H1 (cell line): ENCODE measurements at regions not wholly inside any gene's neighbourhood (a gene's known extent, or its start where the extent isn't known, plus 50 kb on each side); places are given as distances from the start of the nearest gene placed in this dataset.

Experiments
- CTCF ChIA-PET: fragments of 300-600 bp; sonication (Branson Sonifier 250); formaldehyde crosslinking; loops from one replicate; lab custom pipeline; 2021; ENCODE audit not compliant: partially characterized antibody; lab: Charles Lee
- POLR2A ChIA-PET: fragments of 300-600 bp; sonication (Branson Sonifier 250); formaldehyde crosslinking; loops from one replicate; lab custom pipeline; 2021; ENCODE audit warnings: inconsistent platforms; ENCODE audit not compliant: partially characterized antibody; lab: Charles Lee
- DNase-seq, 2 experiments: peaks; one replicate each; pipeline versions ENCODE4 v3.0.0 to v3.0.0-alpha.2; 2010 to 2022; ENCODE audit warnings: low spot score in 2 of 2, low read depth in 1 of 2, mixed read lengths in 1 of 2
- FAIRE-seq: peaks from 2 replicates; lab custom pipeline; 2011; peaks lifted over from hg19 to GRCh38; lab: Jason Lieb, UNC
- H2AFZ ChIP-seq: 2 replicates; pipeline ENCODE4 v1.8.1; 2012; ENCODE audit warnings: low read length, inconsistent platforms
- H2AK5ac ChIP-seq: 2 replicates; pipeline ENCODE4 v1.6.1; 2013; ENCODE audit warnings: low read depth, low read length
- H2BK120ac ChIP-seq: replicated peaks from 2 replicates; pipeline ENCODE3; 2013; ENCODE audit warnings: low read depth, low read length, inconsistent platforms
- H2BK12ac ChIP-seq: 2 replicates; pipeline ENCODE4 v1.6.1; 2013; ENCODE audit warnings: low read depth, low read length
- H2BK15ac ChIP-seq: 2 replicates; pipeline ENCODE4 v1.6.1; 2013; ENCODE audit warnings: low read length
- H2BK20ac ChIP-seq: 2 replicates; pipeline ENCODE4 v1.6.1; 2013; ENCODE audit warnings: low read length
- H2BK5ac ChIP-seq: 2 replicates; pipeline ENCODE4 v1.6.1; 2013; ENCODE audit warnings: low read depth, low read length
- H3K14ac ChIP-seq: 2 replicates; pipeline ENCODE4 v1.6.1; 2013; ENCODE audit warnings: inconsistent platforms; ENCODE audit not compliant: insufficient read length
- H3K18ac ChIP-seq: 2 replicates; pipeline ENCODE4 v1.6.1; 2013; ENCODE audit warnings: low read length; ENCODE audit errors: extremely low read depth
- H3K23ac ChIP-seq: 2 replicates; pipeline ENCODE4 v1.6.1; 2013; ENCODE audit warnings: inconsistent platforms; ENCODE audit not compliant: insufficient read length
- H3K23me2 ChIP-seq: 2 replicates; pipeline ENCODE4 v1.6.1; 2013; ENCODE audit warnings: low read depth, low read length
- H3K27ac ChIP-seq: 2 replicates; pipeline ENCODE4 v1.6.1; 2011; ENCODE audit warnings: low read depth, low read length, inconsistent platforms
- H3K27me3 ChIP-seq, 4 experiments: replicated peaks in 1 of 4; 1 replicate in 1 of 4; 2 replicates in 3 of 4; pipeline versions ENCODE4 v1.6.1 to v1.8.1; 2011 to 2013; ENCODE audit warnings: low read length in 3 of 4, mild to moderate bottlenecking in 3 of 4, inconsistent platforms in 2 of 4, mixed read lengths in 2 of 4, moderate library complexity in 1 of 4; ENCODE audit not compliant: control insufficient read depth in 3 of 4, insufficient read depth in 3 of 4; ENCODE audit errors: extremely low read depth in 1 of 4
- H3K36me3 ChIP-seq, 4 experiments: 2 replicates each; pipeline versions ENCODE4 v1.6.1 to v1.8.1; 2011 to 2013; ENCODE audit warnings: mild to moderate bottlenecking in 4 of 4, low read length in 3 of 4, moderate library complexity in 2 of 4, control low read depth in 1 of 4, inconsistent platforms in 1 of 4; ENCODE audit not compliant: insufficient read depth in 4 of 4, control insufficient read depth in 2 of 4
- H3K4ac ChIP-seq: replicated peaks from 2 replicates; pipeline ENCODE3; 2013; ENCODE audit warnings: low read length, low read depth, mixed read lengths, inconsistent platforms; ENCODE audit not compliant: insufficient read length
- H3K4me1 ChIP-seq, 4 experiments: replicated peaks in 1 of 4; 1 replicate in 1 of 4; 2 replicates in 3 of 4; pipeline versions ENCODE4 v1.6.1 to v1.8.1; 2011 to 2013; ENCODE audit warnings: low read length in 3 of 4, inconsistent platforms in 2 of 4, mixed read lengths in 1 of 4; ENCODE audit not compliant: insufficient read depth in 4 of 4, control insufficient read depth in 3 of 4
- H3K4me2 ChIP-seq, 2 experiments: 2 replicates each; pipeline versions ENCODE4 v1.6.1 to v1.8.1; 2011 to 2013; ENCODE audit warnings: low read depth in 2 of 2, low read length in 2 of 2, control low read depth in 1 of 2, inconsistent platforms in 1 of 2, mild to moderate bottlenecking in 1 of 2; ENCODE audit not compliant: insufficient read depth in 1 of 2
- H3K4me3 ChIP-seq, 4 experiments: fragments of 200-600, 300-600 bp in 1 of 4; sonication (generic), shearing (Covaris generic), sonication (Bioruptor Twin) in 1 of 4; 2 replicates each; pipeline versions ENCODE4 v1.5.1 to v1.8.1; 2011 to 2016; ENCODE audit warnings: low read length in 4 of 4, low read depth in 3 of 4, control low read depth in 2 of 4, inconsistent platforms in 2 of 4, mild to moderate bottlenecking in 2 of 4, mixed read lengths in 1 of 4, moderate library complexity in 1 of 4; ENCODE audit not compliant: insufficient read depth in 2 of 4; ENCODE audit errors: extremely low read depth in 1 of 4
- H3K56ac ChIP-seq: replicated peaks from 2 replicates; pipeline ENCODE3; 2013; ENCODE audit warnings: low read depth, mild to moderate bottlenecking, mixed read lengths, low read length, inconsistent platforms; ENCODE audit not compliant: insufficient read length
- H3K79me1 ChIP-seq: 2 replicates; pipeline ENCODE4 v1.6.1; 2013; ENCODE audit warnings: low read depth, low read length, control low read depth
- H3K79me2 ChIP-seq, 2 experiments: 2 replicates each; pipeline versions ENCODE4 v1.6.1 to v1.8.1; 2012 to 2013; ENCODE audit warnings: low read length in 2 of 2, mild to moderate bottlenecking in 2 of 2, inconsistent platforms in 1 of 2; ENCODE audit not compliant: insufficient read depth in 2 of 2, control insufficient read depth in 1 of 2
- H3K9ac ChIP-seq, 4 experiments: replicated peaks in 1 of 4; 1 replicate in 1 of 4; 2 replicates in 3 of 4; pipeline versions ENCODE4 v1.6.1 to v1.8.1; 2011 to 2013; ENCODE audit warnings: low read depth in 3 of 4, low read length in 3 of 4, control low read depth in 2 of 4, mild to moderate bottlenecking in 2 of 4, moderate library complexity in 2 of 4, inconsistent platforms in 1 of 4; ENCODE audit errors: extremely low read depth in 1 of 4
- H3K9me3 ChIP-seq, 2 experiments: 2 replicates each; pipeline versions ENCODE4 v1.6.1 to v1.8.1; 2012 to 2013; ENCODE audit warnings: mild to moderate bottlenecking in 2 of 2, moderate library complexity in 2 of 2, control low read depth in 1 of 2, inconsistent platforms in 1 of 2, low read depth in 1 of 2, low read length in 1 of 2, mixed read lengths in 1 of 2; ENCODE audit not compliant: insufficient read depth in 2 of 2
- H4K20me1 ChIP-seq, 2 experiments: replicated peaks in 1 of 2; 2 replicates each; pipeline versions ENCODE3 to v1.8.1; 2011 to 2013; ENCODE audit warnings: inconsistent platforms in 2 of 2, low read length in 2 of 2, mild to moderate bottlenecking in 1 of 2; ENCODE audit not compliant: insufficient read depth in 2 of 2, control insufficient read depth in 1 of 2
- H4K5ac ChIP-seq: 2 replicates; pipeline ENCODE4 v1.6.1; 2013; ENCODE audit warnings: low read length, low read depth, mixed read lengths, inconsistent platforms; ENCODE audit not compliant: insufficient read length
- H4K8ac ChIP-seq: 2 replicates; pipeline ENCODE4 v1.8.0; 2013; ENCODE audit warnings: mild to moderate bottlenecking, moderate library complexity, low read length, inconsistent platforms; ENCODE audit not compliant: insufficient read depth; ENCODE audit errors: extremely low read depth
- H4K91ac ChIP-seq: replicated peaks from 2 replicates; pipeline ENCODE3; 2013; ENCODE audit warnings: low read length, mixed read lengths, inconsistent platforms; ENCODE audit not compliant: insufficient read length
- ASH2L ChIP-seq: fragments of 200-600, 300-600 bp; sonication (generic); IDR thresholded peaks from one replicate; pipeline ENCODE4 v1.7.1; 2017; ENCODE audit warnings: low read length
- BACH1 ChIP-seq: IDR thresholded peaks from 2 replicates; pipeline ENCODE4 v1.6.1; 2012; ENCODE audit warnings: low read length, improper control_type of control experiment
- CHD2 ChIP-seq: IDR thresholded peaks from 2 replicates; pipeline ENCODE4 v1.6.1; 2012; ENCODE audit warnings: low read length, improper control_type of control experiment
- CTBP2 ChIP-seq: IDR thresholded peaks from 2 replicates; pipeline ENCODE4 v1.7.0; 2011; ENCODE audit warnings: borderline replicate concordance, mild to moderate bottlenecking, moderate library complexity, mixed read lengths, low read length; ENCODE audit not compliant: insufficient read depth, insufficient read length
- FOSL1 ChIP-seq: IDR thresholded peaks from 2 replicates; pipeline ENCODE4 v1.6.1; 2011; ENCODE audit warnings: mild to moderate bottlenecking, low read depth, low read length, moderate library complexity; ENCODE audit not compliant: insufficient read depth
- GTF2F1 ChIP-seq: IDR thresholded peaks from 2 replicates; pipeline ENCODE4 v1.6.1; 2012; ENCODE audit warnings: low read depth, low read length, improper control_type of control experiment, borderline replicate concordance
- JUN ChIP-seq: IDR thresholded peaks from 2 replicates; pipeline ENCODE4 v1.6.1; 2011; ENCODE audit warnings: low read depth, mild to moderate bottlenecking, improper control_type of control experiment, low read length
- KDM4A ChIP-seq: IDR thresholded peaks from one replicate; pipeline ENCODE4 v1.7.1; 2012; ENCODE audit warnings: low read depth, mild to moderate bottlenecking, moderate library complexity, low read length, inconsistent platforms; ENCODE audit not compliant: severe bottlenecking
- KDM5A ChIP-seq: fragments of 200-600 bp; IDR thresholded peaks from 2 replicates; pipeline ENCODE4 v1.7.1; 2012; ENCODE audit warnings: mild to moderate bottlenecking, low read length, inconsistent platforms, mixed read lengths
- PHF8 ChIP-seq: fragments of 200-600 bp; sonication (generic); conservative IDR thresholded peaks from 2 replicates; pipeline ENCODE4 v1.7.1; 2012; ENCODE audit warnings: low read depth, mild to moderate bottlenecking, inconsistent platforms, low read length, moderate library complexity
- POU5F1 ChIP-seq: IDR thresholded peaks from 2 replicates; pipeline ENCODE4 v1.6.1; 2011; ENCODE audit warnings: low read depth, mild to moderate bottlenecking, low read length, moderate library complexity
- RBBP5 ChIP-seq: IDR thresholded peaks from 2 replicates; pipeline ENCODE4 v1.7.1; 2012; ENCODE audit warnings: low read depth, mild to moderate bottlenecking, inconsistent platforms, low read length, moderate library complexity, borderline replicate concordance
- RNF2 ChIP-seq: fragments of 200-900, 300-1000 bp; sonication (generic); IDR thresholded peaks from 2 replicates; pipeline ENCODE4 v1.7.1; 2016; ENCODE audit warnings: borderline replicate concordance, low read depth, mild to moderate bottlenecking, antibody characterized with exemption, low read length; ENCODE audit not compliant: poor library complexity, severe bottlenecking; ENCODE audit errors: missing control alignments
- TAF1 ChIP-seq: IDR thresholded peaks from 2 replicates; pipeline ENCODE4 v1.6.1; 2011; ENCODE audit warnings: mild to moderate bottlenecking, low read depth, low read length
- TEAD4 ChIP-seq: IDR thresholded peaks from 2 replicates; pipeline ENCODE4 v1.6.1; 2012; ENCODE audit warnings: low read depth, low read length, inconsistent platforms, mixed read lengths
- WGBS, 2 experiments: shearing (Covaris generic) in 1 of 2; methylation state at CpG; one replicate each; pipeline versions ENCODE4 v1.1.6 to v1.1.7; 2013 to 2015; ENCODE audit warnings: low lambda C conversion rate in 2 of 2, mixed read lengths in 2 of 2, inconsistent platforms in 1 of 2, low coverage in 1 of 2, missing lambda C conversion rate in 1 of 2; ENCODE audit not compliant: insufficient replicate concordance in 2 of 2, insufficient coverage in 1 of 2, insufficient read length in 1 of 2; ENCODE audit errors: extremely low coverage in 1 of 2, missing lambda C conversion rate in 1 of 2; 5-methylcytosine and 5-hydroxymethylcytosine counted together

DNA sequence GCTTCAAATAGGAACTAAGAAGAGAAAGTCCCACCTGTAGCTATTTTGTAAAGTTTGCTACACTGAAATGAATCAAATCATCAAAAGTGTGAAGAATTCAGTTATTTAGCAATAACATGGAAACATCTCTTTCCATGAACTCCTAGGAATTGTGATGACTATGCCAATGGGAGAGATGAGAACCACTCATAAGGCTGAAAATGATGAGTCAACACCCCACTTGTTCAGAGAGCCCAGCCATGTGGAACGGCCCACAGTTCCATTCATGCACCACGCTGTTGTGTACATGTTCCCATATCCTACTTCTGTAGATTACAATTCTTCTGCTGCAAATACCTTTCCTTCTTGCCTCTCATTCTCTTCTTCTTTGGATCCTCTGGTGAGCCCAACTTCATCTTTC is 645.5 kb upstream of the ID2 start:
- DNase-seq (no peak), FAIRE-seq (no peak)
- H2AK5ac ChIP-seq, result no peak overlapping the region
- no peak overlapping the region for H3K4me3 ChIP-seq
- H3K79me1 ChIP-seq, result no peaks in the 10 kb centered on the region
- H3K4me1 ChIP-seq, result no peaks in the 10 kb centered on the region
- no peak overlapping the region for H3K4me2 ChIP-seq
- H3K18ac ChIP-seq, result no peak overlapping the region
- no peak overlapping the region for H3K56ac ChIP-seq
- H2BK5ac ChIP-seq, result no peak overlapping the region
- H3K4ac ChIP-seq, result no peak overlapping the region
- H3K27me3 ChIP-seq, result peaks cover 0 to 1% (median 0%) of the 10 kb centered on the region in 4 experiments; a peak in 1 of 7 replicates
- no peak overlapping the region for H4K5ac ChIP-seq
- H3K9ac ChIP-seq, result no peak overlapping the region
- ChIA-PET POLR2A (no interaction called here), CTCF (no interaction called here)
- H3K9me3 ChIP-seq, result peaks cover 0 to 3% of the 10 kb centered on the region in 2 experiments; a peak in 1 of 4 replicates
- H2BK120ac ChIP-seq, result no peak overlapping the region
- WGBS, 2 experiments, result 100% methylated on average over 2 of the region's 2 CpGs; no CpG with 5 or more reads in 1 of the 2 experiments
- no peak overlapping the region for H4K8ac ChIP-seq
- H3K23me2 ChIP-seq, result no peaks in the 10 kb centered on the region
- H3K27ac ChIP-seq, result no peak overlapping the region
- no peaks in the 10 kb centered on the region for H4K20me1 ChIP-seq
- H2BK20ac ChIP-seq, result no peak overlapping the region
- H3K23ac ChIP-seq, result no peak overlapping the region
- H2BK15ac ChIP-seq, result no peak overlapping the region
- H3K79me2 ChIP-seq, result no peaks in the 10 kb centered on the region
- no peak overlapping the region for H2BK12ac ChIP-seq
- no peak overlapping the region for H3K14ac ChIP-seq
- H2AFZ ChIP-seq, result no peak overlapping the region
- H4K91ac ChIP-seq, result no peak overlapping the region
- H3K36me3 ChIP-seq, result no peaks in the 10 kb centered on the region
- TF ChIP-seq CHD2, result no peak
- no peak for TF ChIP-seq BACH1
- no peak for TF ChIP-seq RNF2
- TF ChIP-seq PHF8, result no peak
- no peak for TF ChIP-seq KDM5A
- no peak for TF ChIP-seq JUN
- no peak for TF ChIP-seq FOSL1
- TF ChIP-seq KDM4A, result no peak
- TF ChIP-seq POU5F1, result no peak
- no peak for TF ChIP-seq GTF2F1
- no peak for TF ChIP-seq ASH2L
- no peak for TF ChIP-seq TAF1
- no peak for TF ChIP-seq CTBP2
- TF ChIP-seq RBBP5, result no peak
- TF ChIP-seq TEAD4, result no peak
